Glomerular visceral epithelial cell (primary cell): ENCODE measurements at regions not wholly inside any gene's neighbourhood (a gene's known extent, or its start where the extent isn't known, plus 50 kb on each side); places are given as distances from the start of the nearest gene placed in this dataset.
"Not testable (repeated sequence)": the region's sequence is repeated elsewhere in the genome, so short reads cannot be mapped to it uniquely, and the experiment has no call there.

Experiments
- DNase-seq: peaks from one replicate; pipeline ENCODE4 v3.0.0-alpha.2; 2016; ENCODE audit errors: extremely low spot score

DNA sequence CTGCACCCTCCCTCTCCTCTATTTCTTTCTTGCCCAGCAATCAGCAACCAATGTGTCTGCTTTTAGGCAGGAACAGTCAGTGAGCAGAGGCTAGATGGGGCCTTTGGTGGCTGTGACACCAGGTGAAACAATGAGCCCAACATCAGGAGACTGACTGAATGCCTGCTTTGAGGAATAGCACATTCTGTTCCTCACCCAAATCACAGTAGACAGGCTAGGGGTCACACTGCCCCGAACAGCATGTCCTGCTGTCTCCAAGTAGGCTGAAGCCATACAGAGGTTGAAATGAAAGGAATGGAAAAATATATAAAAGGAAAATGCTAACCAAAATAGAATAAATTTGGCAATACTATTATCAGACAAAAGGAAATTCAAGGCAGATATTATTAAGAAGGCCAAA lies 122.5 kb upstream of the GDNF start:
- no peak for DNase-seq

DNA sequence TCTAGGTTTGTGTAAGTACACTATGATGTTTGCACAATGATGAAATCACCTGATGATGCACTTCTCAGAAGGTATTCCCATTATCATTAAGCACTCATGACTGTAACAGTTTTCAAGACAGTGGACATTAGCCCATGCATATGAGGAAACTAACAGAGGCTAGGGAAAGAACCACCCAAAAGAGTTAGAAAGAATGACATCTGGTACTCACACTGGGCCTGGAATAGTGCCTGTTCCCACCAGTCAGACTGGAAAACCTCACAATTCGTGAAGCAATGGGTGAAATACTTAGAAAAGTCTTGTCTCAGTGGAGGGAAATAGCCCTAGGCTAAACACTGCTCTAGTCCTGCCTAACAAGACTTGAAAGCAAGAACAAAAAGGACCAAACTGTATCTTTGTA lies 117.4 kb upstream of the GDNF start:
- DNase-seq: no peak

DNA sequence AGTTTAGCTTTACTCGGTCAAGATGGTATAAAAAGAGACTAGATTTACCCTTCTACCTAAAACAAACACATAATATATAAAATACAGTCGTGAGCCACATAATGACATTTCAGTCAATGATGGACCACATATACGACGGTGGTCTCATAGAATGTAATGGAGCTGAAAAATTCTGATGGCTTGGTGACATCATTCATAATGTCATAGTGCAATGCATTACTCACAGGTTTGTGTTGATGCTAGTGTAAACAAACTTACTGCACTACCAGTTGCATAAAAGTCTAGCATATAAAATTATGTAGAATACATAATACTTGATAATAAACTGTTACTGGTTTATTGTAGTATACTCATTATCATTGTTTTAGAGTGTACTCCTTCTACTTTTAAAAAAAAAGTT lies 115.9 kb upstream of the GDNF start:
- DNase-seq: no peak

DNA sequence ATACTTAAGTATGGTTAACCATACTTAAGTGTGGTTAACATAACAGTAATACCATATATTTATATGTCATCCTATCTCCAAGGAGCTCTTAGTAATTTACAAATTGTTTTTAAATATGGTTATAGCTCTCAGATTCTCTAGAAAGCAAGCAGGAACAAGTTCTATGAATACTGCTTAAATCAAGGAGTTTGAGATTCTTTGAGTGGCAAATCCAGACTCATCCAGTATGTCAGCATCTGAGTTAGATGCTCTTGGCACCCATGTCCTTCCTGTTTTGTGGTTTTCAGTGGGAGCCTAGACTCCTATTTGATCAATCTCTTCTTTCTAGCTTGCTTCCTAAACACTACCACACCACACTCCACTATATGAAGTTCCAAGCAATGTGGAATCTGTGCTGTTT lies 114.7 kb upstream of the GDNF start:
- no peak for DNase-seq

DNA sequence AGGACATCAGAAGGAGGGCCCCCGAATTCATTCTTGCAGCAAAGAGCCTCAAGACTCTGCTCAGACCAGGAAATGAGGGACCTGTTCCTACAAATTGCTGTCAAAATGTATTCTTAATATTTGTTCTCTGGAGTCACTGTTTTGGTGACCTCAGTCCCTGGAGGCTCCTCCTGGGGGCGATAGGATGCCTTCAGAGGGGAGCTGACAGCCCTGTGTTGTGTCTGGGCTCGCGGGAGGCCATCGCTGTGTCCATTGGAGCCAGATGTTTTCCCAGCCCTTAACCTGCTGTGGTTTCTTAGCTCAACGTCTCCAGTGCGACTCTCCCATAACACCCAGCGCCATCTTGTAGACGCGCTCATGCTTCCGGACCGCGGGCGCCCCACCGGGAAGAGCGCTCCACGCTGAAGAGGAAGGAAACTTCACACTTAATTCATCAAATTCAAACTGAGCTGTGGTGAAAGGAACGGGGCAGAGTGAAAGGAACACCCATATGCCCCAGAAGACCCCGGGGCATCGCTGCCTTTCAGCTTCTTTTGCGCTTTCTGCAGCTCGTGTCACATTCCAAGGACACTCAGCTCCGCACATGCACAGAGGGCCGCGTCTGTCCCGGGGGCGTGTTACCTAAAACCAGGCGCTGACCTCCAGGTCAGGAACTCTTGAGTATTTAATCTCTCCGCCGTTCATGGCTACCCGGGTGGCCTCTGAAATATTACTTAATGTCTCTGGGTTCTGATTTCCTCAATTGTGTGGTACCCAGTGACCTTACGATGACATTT lies 112.3 kb upstream of the GDNF start:
- DNase-seq: no peak

DNA sequence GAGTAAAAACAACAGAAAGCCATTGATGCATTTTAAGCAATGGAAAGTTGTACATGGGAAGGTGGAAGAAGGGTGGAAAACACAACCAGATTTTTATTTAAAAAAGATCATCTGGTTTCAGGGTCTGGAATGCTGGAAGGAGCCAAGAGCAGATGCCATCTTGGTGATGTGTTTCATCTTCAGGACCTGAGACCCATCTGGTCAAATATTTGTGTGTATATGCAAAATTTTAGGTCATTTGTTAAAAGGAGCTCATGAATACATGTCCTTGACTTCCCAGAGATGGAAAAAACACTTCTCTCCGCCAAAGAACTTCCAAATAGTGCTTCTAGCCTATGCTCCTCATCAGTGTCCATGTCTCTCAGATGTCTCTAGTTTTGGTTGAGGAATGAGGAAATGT lies 110.6 kb upstream of the GDNF start:
- DNase-seq: no peak

DNA sequence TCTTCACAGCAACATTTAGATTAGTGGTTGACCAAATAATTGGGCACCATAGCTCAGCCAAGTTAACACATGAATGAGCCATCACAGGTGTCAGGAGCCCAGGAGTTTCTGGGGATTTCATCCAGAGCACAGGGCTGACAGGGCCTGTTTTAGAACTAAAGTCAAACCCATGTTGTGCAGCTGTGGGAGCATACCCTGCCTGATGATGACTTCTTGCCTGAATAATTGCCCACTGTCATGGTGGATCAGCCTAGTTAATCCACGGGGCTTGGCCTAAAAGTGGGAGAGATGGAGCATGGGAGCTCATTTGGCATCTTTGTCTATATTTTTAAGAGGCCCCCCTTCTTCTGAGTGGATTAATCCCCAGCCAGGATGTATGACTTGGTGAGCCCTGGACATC lies 105.6 kb upstream of the GDNF start:
- DNase-seq: no peak

DNA sequence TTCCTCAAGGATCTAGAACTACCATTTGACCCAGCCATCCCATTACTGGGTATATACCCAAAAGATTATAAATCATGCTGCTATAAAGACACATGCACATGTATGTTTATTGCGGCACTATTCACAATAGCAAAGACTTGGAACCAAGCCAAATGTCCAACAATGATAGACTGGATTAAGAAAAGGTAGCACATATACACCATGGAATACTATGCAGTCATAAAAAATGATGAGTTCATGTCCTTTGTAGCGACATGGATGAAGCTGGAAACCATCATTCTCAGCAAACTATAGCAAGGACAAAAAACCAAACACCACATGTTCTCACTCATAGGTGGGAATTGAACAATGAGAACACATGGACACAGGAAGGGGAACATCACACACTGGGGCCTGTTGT lies 103.3 kb upstream of the GDNF start:
- not testable (repeated sequence) for DNase-seq

DNA sequence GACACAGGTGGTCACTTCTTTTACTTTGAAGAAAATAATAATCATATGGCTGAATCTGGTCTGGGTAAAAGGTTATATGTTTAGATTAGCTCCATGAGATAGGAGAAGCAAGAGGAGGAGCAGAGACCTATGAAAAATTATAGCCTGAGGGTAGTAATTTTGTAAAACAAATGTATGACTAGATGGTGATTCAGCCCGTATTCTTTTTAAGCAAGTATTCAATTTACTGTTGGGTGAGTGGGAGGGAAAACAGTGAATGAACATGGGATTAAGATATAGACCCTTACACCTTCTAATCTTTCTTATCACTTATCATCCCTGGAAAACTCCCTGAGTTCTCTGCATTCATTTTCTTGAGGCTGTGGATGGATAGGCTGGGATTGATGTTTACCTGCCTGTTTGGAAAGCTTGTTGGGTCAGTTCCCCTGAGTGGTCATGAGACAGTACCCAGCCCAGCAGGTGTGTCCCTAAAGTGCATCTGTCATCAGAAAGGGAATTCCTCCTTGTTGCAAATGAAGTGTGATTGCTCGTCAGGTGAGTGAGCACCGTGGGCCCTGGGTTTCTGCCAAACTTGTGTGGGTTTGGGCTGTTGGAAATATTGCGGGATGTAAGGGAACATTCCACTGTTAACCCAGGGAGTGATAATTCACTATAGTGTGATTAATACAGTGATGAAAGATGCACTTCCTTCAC lies 101.2 kb upstream of the GDNF start:
- peak; percentile 38 for DNase-seq

DNA sequence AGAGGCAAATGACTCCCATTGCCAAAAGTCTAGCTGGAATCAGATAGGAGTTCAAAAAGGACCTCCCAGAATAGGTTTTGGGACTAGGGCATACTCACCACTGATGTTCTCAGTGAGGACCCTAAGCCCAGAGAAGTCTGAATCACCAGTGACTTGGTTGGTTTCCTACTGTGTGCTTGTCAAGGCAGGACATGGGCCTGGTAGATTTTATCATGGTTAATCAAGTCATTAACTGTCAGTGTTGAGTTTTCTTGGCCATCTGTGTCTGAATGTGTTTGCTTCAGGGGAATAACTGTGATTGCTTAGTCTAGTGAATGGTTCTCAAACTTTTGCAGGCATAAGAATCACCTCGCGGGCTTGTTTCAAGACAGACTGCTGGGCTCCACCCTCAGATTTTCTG lies 99.0 kb upstream of the GDNF start:
- no peak for DNase-seq

DNA sequence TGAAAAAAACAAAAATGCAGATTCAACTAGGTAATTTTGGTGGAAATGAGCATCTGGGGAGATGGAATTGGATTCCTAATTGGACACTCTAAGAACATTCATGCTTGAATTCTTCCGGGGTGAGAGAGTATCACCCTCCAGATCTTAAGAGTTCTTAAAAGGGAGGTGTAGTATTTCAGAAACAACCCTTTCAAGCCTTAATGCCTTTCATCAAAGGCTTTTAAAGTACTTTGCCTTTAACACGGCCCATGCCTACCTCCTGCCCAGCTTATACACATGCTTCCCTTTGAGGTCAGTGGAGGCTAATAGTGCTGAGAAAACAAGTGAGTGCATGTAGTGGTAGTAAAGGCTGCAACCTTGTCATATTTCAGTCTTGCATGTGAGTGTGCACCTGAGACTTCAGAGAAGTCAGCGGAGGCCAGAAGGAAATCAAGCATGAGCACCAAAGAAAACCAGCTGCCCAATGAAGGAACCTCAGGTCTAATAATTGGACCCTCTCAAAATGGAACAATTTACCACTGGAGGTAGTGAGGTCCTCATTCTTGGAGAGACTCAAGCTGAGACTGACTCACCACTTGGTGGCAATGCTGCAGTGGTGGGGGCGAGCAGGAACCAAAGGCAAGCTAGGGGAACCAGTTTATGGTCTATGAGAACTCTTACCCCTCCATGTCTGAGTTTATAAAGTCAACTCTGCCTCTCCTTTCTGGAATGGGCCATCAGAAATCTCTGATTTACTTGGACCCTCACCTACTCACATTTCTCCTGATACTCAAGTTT lies 98.4 kb upstream of the GDNF start:
- DNase-seq: no peak

DNA sequence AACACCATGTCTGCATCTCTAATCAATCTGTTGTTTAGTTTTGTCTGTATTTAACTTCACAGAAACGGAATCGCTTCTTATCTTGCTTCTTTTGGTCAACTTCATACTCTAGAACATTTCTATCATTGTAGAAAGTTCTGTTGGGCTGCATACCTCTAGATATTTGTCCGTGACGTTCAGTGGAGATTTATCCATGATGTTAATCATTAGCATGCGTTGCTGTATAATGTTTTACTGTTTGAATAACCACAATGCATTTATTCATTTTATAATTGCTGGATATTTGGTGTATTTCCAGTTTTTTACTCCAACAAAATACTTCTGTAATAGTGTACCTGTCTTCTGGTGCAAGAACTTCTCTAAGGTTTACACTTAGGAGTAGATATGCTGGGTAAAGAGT lies 96.2 kb upstream of the GDNF start:
- DNase-seq: no peak

DNA sequence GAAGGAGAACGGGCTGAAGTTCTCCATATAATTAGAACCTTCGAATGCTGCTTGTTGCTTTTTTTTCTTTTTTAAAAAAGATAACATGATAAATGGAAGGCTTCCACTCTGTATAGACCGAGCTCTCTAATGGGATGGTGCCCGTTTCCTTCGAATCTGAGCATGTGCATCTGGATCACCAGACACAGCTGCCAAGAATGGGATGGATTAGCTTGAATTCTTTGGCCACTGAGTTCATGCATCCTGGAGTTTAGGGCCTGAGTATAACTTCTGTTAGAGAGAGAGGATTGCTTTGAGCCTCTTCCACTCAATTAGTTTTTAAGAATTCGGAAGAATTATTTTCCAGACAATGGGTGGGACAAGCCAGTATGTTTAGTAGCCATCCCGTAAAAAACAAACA lies 93.7 kb upstream of the GDNF start:
- DNase-seq: no peak

DNA sequence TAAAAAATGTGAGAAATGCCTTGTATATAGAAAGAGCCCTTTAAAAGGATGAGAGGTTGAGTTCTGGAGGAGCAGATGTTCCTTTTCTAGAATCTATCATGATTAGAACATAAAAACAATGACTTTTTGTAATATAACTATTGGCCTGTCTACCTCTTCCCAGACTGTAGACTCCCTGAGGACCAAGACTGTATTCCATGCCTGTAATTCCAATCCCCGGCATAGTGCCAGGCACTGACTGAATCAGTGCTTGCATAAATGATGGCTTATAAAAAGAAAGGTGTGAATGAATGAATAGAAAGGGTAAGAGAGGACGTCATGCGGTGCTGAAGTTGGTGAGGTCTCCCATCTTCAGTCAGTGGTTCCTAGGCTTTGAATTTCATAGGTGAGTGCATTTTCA lies 92.6 kb upstream of the GDNF start:
- DNase-seq: no peak

DNA sequence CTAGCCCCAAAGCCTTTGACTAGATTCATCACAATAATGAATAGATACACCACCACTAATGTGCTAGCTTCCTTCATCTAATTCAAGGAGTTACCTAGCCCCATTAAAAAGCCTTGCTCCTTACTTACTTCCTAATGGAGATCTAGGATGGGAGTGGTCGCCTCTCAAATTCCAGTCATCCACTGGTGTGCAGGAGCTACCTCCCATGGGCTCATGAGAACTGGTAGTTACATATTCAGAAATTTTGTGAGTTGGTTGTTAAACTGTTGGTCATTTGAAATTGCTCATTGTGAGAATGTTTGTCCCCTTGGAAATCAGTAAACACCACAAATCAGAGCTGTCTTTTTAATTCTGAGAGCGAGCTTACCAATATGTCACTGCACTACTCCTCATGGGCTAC lies 91.7 kb upstream of the GDNF start:
- no peak for DNase-seq

DNA sequence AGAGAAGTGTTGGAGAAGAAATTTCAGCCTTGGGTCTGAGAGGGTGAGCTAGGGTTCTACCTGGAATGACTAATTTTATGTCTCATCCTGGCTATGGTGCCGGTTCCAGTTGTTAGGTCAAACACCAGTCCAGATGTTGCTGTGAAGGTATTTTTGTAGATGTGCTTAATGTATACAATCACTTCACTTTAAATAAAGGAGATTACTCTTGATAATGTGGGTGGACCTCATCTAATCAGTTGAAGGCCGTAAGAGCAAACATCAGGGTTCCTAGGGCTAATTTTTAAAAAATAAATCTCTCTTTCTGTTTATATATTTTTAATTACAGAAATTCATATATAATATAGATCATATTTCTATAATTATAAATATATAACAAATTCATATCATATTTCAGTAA lies 90.5 kb upstream of the GDNF start:
- no peak for DNase-seq

DNA sequence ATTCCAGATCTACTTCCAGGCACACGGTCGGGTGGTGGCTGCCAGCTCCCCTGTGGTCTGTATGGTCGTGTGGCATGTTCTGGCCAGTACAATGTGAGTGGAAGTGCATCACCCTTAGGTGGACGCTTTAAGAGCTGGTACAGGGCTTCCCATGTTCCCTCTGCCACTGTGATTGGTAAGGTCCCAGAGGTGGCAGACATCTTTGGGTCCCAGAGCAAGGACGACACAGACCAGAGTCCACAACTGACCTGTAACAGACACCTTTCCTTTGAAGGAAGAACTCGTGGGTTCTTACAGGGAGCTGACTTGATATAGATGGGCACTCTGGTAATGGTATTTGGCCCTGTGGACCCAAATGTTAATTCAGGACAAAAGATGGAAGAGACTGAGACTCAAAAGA lies 90.0 kb upstream of the GDNF start:
- no peak for DNase-seq

DNA sequence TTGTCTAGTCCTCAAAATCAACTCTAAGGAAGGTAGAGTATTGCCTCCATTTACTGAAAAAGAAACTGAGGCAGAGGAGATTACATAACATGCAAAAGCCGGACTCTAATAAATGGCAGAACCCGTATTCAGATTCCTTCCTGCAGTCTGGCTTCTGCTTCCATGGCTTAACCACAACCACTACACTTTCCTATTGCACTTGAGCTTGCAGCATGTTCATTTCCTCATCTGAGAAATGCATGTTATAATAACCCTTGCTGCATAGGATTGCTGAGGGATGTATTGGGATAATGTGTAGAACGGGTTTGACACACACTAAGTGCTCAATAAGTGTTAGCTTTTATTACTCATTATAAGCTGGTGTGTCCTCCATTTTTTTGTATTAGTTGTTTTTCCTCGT lies 87.9 kb upstream of the GDNF start:
- not testable (repeated sequence) for DNase-seq

DNA sequence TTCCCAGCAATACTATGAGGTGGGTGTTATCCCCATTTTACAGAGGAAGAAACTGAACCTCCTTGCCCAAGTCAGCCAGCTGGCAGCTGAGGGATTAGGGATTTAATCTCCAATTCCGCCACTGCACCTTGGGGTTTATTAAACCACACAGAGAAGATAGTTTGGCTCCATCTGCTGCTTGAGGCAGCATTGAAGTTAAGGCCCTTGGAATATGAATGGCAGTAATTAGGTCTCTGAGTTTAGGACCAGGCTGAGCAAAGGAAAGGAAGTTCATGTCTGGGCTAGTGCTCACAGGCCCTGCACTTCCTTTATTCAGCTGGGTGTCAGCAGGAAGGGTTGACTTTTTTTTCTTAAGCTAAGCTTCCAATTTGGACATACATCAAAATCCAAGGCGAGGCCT lies 86.9 kb upstream of the GDNF start:
- DNase-seq: no peak

DNA sequence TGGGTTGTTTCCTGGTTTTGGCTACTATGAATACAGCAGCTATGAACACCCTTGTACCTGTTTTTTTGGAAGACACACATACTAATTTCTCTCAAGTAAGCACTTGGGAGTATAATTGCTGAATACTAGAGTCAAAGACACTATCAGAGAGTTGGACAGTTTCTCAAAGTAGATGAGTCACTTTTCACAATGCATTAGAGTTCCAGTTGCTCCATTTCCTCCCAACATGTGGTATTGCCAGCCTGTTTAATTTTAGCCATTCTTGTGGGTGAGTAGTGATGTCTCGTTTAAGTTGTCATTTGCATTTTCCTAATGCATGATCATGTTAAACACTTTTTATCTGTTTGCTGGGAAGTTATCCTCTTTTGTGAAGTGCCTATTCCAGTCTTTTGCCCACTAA lies 81.6 kb upstream of the GDNF start:
- no peak for DNase-seq

DNA sequence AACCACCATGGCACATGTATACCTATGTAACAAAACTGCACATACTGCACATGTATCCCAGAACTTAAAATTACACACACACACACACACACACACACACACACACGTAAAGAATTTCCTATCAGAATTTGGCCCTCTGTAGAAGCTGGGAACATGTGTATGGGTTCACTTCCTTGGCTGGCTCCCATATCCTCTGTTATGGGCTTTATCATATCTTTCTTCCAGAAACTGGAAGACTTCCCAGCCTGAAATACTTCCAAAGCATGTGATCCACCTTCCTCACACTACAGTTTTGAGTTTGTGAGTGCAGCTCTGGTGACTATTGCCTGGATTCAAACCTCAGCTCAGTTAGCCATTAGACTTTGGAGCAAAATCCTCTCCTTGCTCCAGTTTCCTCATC lies 78.6 kb upstream of the GDNF start:
- DNase-seq: no peak

DNA sequence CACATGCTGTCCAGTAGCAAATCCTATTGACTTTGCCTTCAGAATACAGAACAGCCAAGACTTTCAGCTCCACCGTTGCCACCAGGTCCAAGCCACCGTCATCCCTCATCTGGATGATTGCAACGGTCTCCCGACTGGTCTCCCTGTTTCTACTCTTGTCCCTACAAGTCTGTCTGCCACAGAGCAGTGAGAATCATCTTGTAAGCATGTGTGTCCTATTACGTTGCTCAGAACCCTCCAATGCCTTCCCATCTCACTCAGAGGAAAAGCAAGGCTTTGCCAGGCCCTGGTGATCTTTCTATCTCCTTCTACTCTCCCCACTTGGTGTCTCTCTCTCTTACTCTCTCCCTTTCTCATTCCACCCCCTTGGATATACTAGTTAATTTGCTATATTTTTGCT lies 76.7 kb upstream of the GDNF start:
- no peak for DNase-seq
